Activated CD4-positive, alpha-beta T cell treated with anti-CD3 and anti-CD28 coated beads, Interleukin-10, Interleukin-2, amounts not matched to agents 100 ng/mL and 50 ng/mL, durations not matched to agents 16 hours and 8 hours (primary cell): ENCODE measurements at regions not wholly inside any gene's neighbourhood (a gene's known extent, or its start where the extent isn't known, plus 50 kb on each side); places are given as distances from the start of the nearest gene placed in this dataset.
"Not testable (repeated sequence)": the region's sequence is repeated elsewhere in the genome, so short reads cannot be mapped to it uniquely, and the experiment has no call there.

Experiments
- DNase-seq: peaks from one replicate; pipeline ENCODE4 v3.0.0-alpha.2; 2020

- no peak for DNase-seq
Observed at GRCh38 chr6:119677384-119677783, 327.8 kb upstream of the MAN1A1 start.

GRCh38 chr6:119676961-119677360 is 327.4 kb upstream of the MAN1A1 start:
- no peak for DNase-seq

GRCh38 chr6:119676230-119676629 is 326.7 kb upstream of the MAN1A1 start:
- no peak for DNase-seq

DNA sequence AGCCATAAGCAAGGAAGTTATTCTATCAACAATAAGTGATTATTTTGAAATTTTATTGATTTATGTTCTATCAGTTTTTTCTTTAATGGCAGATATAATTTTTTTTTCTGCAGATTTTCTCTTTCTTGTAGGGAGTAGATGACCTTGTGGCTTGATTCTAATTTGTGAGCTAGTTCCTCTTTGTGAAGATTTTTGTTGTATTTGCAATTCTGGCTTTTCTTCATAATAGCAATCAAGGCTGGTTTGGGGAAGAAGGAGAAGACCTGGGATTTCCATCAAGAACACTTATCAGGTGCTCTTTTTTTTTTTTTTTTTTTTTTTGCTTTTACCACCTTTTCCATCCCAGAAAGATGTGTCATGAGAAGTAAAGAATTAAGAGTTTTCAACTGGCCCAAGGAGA is 324.2 kb upstream of the MAN1A1 start:
- DNase-seq = no peak

DNA sequence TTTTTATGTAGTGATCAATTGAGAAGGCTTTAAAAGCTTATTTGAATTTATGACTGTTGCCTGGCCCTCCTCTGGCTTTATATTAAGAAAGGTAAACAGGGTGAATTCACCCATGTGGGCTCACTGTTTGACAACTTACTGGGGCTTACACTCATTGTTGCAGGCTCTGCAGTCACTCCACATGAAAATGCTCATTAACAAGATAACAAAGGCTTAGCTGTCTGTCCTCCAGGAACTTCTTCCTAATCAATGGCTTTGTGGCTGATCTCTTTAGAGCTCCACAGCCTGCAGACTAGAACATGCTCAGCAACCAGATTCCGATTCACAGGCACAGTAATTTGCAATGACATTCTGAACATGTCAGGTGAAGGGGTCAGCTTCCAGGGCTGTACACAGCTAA is 323.2 kb upstream of the MAN1A1 start:
- no peak for DNase-seq

- no peak for DNase-seq
Observed at GRCh38 chr6:119671105-119671504, 321.5 kb upstream of the MAN1A1 start.

GRCh38 chr6:119669221-119669620 is 319.7 kb upstream of the MAN1A1 start:
- DNase-seq = peak; percentile 46

- not testable (repeated sequence) for DNase-seq
Observed at GRCh38 chr6:119665432-119665831, 315.9 kb upstream of the MAN1A1 start.

DNA sequence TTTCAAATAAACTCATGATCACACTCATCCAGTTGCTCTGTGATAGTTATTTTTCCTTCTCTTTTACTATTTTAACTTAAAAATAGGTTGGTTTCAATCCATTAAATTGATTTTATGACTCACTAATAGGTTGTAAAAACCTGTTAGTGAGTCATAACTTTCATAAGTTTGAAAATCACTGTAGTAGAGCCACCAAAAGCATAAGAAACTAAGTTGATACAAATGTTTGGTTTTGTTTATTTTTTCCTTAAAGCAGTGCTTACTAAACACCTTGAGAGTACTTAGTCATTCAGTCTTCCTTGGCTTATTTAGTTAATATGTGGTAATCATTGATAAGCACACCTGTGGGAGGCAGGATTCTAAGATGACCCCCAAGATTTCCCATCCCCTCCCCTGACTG is 312.1 kb upstream of the MAN1A1 start:
- DNase-seq = no peak

DNA sequence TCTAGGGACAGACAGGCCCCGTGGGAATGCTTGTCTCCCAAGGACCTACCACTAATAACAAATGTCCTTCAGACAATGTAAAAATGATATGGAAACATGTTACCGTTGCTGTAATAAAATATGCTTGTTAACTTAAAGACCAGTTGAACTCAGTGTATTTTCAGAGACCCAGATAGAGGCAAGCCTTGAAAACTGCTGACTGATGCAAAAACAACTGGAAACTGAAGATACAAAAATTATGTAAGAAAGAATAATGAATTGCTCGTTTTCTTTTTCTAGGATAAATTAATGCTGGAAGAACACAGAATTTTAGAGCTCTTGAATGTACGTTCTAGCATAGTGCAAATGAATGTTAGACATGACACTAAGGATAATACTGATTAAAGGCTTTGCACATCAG is 311.5 kb upstream of the MAN1A1 start:
- DNase-seq = no peak

DNA sequence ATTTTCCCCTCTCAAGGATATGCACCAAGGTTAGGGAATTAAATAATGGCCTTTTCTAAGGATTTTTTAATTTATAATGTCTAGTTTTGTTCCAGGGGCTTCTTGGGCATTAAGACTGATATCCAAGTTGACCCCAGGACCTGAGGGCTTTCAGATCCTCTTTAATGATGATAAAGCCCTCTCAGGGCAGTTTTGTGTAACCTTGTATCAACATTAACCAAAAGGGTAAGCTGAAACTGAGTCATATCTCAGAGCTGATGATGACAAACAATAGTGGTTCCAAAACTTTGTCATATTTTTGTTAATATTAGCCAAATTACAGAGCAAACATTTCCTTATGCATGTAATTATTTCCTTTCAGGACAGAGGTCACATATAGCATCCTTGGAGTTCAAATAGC is 309.4 kb upstream of the MAN1A1 start:
- no peak for DNase-seq

GRCh38 chr6:119655124-119655523 is 305.6 kb upstream of the MAN1A1 start:
- DNase-seq = no peak

DNA sequence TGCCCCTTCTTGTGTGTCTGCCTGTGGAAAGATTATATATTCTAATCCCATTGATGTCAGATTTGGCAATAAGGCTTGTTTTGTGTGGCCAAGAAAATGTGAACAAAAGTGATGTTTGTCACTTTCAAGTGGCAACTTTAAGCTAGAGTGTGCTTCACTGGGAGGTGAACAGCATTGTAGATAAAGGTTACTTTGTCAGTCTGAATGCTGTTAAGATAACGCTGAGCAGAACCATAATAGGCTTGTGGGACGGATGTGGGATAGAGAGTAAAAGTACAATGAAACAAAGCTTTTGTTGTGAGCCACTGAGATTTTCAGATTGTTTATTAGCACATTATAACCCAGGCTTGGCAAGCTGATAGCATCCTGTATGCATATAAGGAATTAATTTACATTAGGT is 303.8 kb upstream of the MAN1A1 start:
- no peak for DNase-seq

GRCh38 chr6:119649531-119649930 is 300.0 kb upstream of the MAN1A1 start:
- DNase-seq = no peak

GRCh38 chr6:119647309-119647708 is 297.7 kb upstream of the MAN1A1 start:
- no peak for DNase-seq

DNA sequence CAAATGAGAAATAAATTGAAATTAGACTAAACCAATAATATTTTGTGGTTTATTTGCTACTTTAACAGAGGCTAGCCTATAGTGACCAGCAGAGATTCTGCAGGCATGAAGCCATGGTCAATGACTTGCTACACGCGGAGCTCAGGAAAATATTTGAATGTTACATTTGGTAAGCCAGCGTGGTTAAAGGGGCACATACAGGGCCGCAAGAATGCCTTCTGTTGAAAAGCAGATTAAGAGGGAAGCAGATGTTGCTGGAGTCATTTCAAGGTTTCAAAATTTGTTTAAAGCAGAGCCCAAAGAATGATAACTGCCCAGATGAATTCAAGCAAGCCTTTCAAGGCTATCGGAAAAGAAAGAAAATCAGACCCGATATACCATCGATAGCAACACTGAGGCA is 294.3 kb upstream of the MAN1A1 start:
- no peak for DNase-seq

GRCh38 chr6:119637768-119638167 is 288.2 kb upstream of the MAN1A1 start:
- no peak for DNase-seq

GRCh38 chr6:119636060-119636459 is 286.5 kb upstream of the MAN1A1 start:
- no peak for DNase-seq

- no peak for DNase-seq
Observed at GRCh38 chr6:119633461-119633860, 283.9 kb upstream of the MAN1A1 start.

- no peak for DNase-seq
Observed at GRCh38 chr6:119630561-119631192, 281.1 kb upstream of the MAN1A1 start.

DNA sequence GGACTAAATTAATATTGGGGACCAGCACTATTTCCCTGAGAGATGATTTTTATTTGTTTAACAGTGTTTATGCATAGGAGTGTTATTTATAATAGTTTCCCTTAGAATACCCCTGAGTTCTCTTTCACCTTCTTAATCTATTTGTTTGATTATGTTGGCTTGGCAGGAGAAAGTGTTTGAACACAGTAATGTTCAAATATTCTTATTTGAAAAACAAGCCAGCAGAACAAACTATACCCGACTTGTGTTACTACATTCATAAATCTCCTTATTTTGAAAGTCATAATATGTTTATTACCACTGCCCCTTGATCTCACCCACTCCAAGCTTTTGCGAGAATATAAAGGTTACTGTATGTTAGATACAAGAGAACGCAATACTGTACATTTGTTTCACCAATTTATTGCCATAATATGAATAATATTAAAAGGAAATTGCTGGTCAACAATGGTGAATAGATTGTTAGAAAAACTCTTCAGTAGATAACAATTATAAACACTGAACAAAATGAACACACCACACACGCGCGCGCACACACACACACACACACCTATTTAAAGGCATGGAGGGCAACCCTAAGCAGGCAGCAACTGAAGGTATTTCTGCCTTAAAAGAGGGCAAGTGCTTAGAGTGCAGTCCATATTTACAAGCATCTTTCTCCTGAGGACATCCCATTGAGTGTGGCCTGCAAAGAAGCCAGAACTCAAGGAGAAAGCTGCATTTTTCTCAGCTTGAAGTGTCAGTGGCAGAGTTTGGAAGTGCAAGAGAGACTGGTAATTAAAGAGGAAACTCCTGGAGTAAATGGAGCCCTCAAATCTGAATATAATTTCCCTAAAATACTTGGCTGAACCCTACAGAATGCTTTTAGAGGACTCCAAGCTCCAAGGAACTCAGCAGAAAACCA is 279.4 kb upstream of the MAN1A1 start:
- no peak for DNase-seq

DNA sequence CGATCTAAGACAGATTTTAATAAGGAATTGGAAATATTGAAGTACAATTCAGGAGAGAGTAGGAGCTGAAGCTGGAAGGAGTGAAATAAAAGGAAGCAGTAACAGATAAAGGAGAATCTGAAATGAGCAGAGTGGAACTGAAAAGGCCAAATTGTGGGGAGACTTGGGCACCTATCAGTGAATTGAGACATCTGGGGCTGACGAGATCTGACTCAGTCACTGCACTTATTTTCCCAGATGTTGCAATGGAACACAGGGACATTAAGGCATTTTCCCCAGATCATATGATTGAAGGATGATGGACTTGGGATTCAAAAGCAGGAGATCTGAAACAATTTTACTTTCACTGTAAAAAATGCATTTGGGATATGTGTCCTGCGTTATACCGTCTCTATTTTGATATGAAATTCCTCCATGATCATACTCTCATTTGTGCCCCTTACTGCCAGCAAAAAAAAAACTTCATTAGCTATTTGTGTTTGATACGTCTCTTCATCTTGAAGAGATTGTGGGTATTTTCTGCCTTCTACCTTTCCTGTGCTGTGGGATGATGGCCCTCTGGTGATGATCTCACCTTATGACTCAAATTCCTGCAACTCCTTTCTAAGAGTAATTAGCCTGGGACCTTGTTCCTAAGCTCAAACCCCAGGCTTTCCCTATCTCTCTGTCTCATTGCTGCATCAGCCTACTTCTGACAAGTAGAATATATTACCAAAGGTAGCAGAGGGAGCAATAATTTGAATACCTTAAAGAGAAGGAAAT is 278.5 kb upstream of the MAN1A1 start:
- DNase-seq = no peak

DNA sequence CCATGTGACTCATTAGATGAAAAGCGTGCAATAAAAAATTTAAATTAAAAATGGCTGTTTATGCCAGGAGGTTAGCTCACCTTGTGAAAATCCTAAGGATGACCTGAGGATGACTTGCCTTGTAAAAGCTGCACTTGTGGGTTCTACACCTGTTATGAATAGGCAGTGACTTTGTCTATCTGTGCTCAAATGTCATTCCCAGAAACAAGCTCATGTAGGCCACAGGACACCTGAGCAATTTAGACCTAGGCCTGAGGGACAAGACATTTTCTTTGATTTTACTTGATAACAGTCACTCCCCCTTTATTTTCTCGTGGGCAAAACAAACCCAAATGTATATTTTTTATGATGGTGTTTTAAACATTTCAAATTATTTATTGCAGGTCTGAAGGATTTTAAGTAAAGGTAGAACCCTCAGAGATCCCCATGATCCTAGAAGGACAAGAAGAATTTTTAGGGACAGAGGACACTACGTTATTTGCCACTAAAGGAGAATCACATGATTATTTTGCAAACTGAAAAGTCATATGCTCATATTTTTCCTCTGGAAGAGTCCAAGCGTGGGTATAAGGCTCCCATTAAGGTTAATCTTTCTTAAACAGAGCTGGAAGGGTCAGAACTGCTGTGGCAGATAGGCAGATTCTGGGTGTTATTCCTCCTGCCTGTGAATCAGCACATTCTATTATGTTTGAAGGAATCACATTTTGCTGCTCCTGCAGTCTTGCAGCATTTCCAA is 277.5 kb upstream of the MAN1A1 start:
- DNase-seq = no peak
